DMS 273 (cell line): ENCODE measurements at regions not wholly inside any gene's neighbourhood (a gene's known extent, or its start where the extent isn't known, plus 50 kb on each side); places are given as distances from the start of the nearest gene placed in this dataset.
"Not testable (repeated sequence)": the region's sequence is repeated elsewhere in the genome, so short reads cannot be mapped to it uniquely, and the experiment has no call there.

Experiments
- DNase-seq: peaks from one replicate; lab custom pipeline; 2025; ENCODE audit not compliant: unreplicated experiment; lab: John Stamatoyannopoulos, UW

DNA sequence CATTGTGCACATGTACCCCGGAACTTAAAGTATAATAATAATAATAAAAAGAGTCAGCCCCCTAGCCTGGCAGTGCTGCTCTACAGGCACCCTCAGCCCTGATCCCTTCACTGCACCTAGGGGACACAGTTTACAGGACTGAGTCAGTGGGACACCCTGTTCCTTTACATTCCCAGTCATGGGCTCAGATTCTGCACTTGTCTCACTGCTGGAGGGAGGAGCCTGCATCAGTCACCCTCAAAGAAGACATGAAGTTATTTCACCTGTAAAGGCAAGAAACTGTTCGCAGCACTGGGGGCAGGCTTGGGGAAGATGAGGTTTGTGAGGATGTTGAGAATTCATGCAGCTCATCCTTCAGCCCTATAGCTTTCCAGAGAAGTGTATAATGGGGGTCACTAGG, 50.7 kb upstream of the VPREB1 start:
- DNase-seq: no peak

- not testable (repeated sequence) for DNase-seq
Measured at GRCh38 chr22:22193462-22193861, 51.1 kb upstream of the VPREB1 start.

GRCh38 chr22:22193006-22193405, 51.6 kb upstream of the VPREB1 start:
- DNase-seq: not testable (repeated sequence)

GRCh38 chr22:22189796-22190195, 54.8 kb upstream of the VPREB1 start:
- not testable (repeated sequence) for DNase-seq

- DNase-seq: not testable (repeated sequence)
Measured at GRCh38 chr22:22187863-22188262, 56.7 kb upstream of the VPREB1 start.

- DNase-seq: no peak
Measured at GRCh38 chr22:22187299-22187698, 57.3 kb upstream of the VPREB1 start.

GRCh38 chr22:22185844-22186499, 58.6 kb upstream of the VPREB1 start:
- DNase-seq: no peak

DNA sequence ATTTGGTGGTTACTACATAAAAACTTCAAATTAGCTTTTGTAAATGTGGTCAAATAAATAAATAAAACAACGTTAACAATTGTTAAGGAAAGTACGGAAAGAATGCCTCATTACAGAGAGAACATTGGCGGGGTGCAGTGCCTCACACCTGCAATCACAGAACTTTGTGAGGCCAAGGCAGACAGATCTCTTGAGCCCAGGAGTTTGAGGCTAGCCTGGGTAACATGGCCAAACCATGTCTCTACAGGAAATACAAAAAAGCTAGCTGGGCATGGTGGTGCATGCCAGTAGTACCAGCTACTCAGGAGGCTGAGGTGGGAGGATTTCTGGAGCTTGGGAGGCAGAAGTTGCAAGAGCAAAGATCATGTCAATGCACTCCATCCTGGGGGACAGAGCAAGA, 59.4 kb upstream of the VPREB1 start:
- DNase-seq: no peak

- DNase-seq: no peak
Measured at GRCh38 chr22:22184277-22184807, 60.2 kb upstream of the VPREB1 start.

DNA sequence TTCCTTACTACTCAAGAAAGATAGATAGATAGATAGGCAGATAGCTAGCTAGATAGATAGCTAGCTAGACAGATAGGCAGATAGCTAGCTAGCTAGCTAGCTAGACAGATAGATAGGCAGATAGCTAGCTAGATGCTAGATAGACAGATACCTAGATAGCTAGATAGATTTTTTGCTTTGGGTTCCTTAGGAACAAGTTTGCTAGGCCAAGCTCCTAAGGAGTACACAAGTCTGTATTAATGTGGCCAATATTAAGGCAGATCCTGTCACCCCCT, 61.7 kb upstream of the VPREB1 start:
- DNase-seq: no peak

DNA sequence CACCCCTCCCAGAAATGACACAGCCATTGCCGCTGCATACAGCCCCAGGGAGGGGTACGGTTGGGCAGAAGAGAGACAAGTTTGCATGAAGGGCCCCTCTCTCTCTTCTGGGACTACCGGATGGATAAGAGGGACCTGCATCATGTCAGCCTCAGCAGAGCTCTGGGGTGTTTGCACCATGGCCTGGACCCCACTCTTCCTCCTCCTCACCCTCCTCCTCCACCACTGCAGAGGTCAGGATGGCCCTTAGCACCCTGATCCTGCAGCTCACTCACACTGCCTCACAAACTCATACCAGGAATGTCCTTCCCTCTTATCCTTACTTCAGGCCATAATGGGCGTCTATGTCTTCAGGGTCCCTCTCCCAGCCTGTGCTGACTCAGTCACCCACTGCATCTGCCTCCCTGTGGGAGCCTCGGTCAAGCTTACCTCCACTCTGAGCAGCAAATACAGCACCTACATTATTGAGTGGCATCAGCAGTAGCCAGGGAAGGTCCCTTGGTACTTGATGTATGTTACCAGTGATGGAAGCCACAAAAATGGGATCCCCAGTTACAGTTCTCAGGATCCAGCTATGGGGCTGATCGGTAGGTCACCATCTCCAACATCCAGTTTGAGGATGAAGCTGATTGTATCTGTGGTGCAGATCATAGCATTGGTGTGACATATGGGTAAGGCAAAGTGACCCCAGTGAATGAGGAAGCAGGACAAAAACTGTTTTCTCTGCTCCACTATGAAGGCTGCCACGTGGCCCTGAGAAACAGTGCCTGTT, 62.2 kb upstream of the VPREB1 start:
- no peak for DNase-seq

GRCh38 chr22:22181341-22181850, 63.2 kb upstream of the VPREB1 start:
- DNase-seq: no peak

DNA sequence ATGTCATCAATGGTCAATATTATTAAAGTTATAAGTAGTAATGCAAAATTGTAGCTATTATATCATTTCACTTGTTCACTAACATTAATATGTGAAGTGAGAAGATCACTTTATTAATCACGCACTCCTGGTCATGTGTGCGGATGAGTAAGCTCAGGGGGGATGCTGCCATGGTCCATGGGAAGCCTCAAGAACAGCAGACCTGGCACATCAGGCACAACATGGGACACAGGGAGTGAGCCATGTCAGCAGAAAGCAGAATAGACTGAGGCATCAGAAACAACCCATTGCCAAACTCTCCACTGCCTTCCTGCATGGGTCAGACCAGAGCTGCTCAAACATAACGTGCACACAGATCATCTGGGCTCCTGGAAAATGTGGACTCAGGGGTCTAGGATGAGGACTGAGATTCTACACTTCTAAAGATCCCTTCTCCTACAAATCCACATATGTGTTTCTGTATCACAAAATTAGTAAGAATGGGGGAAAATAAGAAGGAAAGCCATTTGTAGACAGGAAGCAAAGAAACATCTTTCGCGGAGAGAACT, 63.8 kb upstream of the VPREB1 start:
- DNase-seq: no peak

DNA sequence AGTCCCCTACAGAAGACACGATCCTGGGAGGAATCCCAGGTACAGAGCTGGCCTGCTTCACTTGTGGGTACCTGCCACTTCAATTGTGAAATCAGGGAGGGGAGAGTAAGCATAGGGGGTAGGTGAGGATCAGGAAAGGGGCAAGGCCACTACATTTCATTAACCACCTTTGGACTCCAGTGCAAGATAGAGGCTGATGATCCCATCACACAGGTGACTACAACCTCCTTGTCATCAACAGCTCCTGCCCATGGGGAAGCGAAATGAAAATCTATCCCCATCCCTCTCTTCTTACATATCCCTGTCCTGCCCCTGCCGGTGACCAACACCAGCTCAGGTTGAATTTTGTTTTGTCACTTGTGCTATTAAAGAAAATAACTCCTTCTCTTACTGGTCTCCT, 64.7 kb upstream of the VPREB1 start:
- DNase-seq: no peak

GRCh38 chr22:22178992-22179391, 65.6 kb upstream of the VPREB1 start:
- DNase-seq: no peak

GRCh38 chr22:22178355-22178965, 66.1 kb upstream of the VPREB1 start:
- no peak for DNase-seq

DNA sequence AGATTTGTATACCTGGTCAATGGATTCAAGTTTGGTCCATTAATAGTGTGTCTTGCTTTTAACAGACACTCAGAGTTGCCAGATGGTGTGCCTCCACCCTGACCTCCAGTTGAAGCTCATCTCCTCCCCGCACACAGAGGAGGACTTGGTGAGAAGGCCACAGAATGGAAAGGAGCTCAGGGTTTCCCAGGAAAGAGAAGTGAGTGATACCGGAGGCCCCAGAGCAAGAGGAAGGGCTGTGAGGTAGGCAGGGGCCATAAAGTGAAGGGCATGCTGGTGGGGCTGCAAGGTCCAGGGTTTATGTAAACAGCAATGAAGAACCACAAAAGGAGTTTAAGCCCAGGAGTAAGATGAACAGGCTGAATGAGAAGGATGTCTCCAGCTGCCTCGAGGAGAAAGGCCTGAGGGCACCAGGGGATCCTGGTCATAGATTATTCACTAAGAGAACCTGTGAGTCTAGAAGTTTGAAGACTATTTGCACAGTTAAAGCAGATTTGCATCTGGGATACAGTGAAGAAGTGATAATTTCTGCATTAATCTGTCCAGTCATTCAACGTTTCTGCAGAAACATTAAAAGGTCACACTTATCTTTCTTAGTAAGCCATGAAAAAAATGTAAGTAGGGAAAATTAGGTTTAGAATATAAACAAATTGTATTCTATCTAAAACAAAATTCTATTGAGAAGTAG, 67.5 kb upstream of the VPREB1 start:
- DNase-seq: no peak

- DNase-seq: not testable (repeated sequence)
Measured at GRCh38 chr22:22172896-22173628, 71.5 kb upstream of the VPREB1 start.

DNA sequence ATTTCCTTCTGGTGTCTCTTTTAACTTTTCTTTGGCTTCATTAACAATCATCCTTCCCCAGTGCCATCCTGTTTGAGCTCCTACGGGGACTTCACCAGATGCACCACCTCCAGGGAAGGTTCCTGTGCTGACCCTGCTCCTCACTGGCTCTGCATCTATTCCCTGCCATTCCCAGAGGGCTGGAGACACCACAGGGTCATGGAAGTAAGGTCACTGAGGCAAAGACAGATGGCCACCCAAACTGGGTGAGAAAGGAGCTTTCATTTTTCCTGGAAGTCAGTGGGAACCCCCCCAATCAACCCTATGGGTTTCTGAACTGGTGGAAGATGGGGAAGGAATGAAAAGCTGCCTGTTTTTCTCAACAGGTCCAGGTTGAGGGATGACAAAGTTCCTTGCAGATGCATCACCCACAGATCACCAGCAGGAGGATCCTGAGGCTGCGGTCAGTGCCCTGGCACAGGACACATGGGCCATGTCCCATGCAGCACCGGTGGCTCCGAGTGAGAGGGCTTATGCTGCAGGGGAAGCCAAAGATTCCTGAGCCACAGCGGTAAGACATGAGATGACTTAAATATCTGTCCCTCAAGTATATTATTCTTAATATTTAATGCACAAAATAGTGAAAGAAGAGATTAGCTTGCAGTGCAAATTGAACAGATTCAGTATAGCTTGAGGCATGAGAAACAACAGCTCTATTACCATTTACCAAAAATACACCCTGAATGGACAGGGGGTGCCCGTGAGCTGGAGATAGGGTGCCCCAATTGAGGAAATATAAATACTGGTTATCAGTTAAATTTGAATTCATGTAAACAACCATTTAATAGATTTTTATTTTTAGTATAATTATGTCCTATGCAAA, 73.0 kb upstream of the VPREB1 start:
- peak; percentile 40 for DNase-seq
